GM21786 (cell line): ENCODE measurements at regions not wholly inside any gene's neighbourhood (a gene's known extent, or its start where the extent isn't known, plus 50 kb on each side); places are given as distances from the start of the nearest gene placed in this dataset.

Experiments
- ATAC-seq: cut with Tn5 transposase; IDR thresholded peaks from one replicate; pipeline ENCODE4 v1.9.1; 2021; ENCODE audit not compliant: unreplicated experiment

DNA sequence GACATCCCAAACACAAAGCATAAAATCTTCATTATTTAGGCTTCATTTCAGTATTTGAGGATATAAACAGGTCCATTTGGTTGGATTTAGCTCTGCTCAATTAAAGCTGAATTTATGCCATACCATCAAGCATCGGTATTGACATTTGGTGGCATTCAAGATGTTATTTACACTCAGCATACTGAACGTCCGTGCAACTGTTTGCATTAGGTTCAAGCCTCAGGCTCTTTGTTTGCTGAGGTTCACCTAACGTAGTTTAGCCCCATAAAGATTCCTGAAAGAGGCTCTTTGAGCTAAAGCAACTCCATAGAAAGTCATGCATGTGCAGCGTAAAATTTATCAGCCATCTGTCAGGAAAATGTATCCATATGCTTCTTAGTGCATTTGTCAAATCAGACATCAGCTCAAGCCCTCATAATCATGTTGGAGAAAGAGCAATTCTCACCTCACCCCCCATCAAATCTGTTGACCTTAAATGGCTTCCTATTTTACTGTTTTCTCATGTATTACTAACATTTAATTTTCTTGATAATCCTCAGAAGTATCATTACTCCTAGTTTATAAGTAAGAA is 366.9 kb downstream of the EPHA4 start:
- no peak for ATAC-seq

DNA sequence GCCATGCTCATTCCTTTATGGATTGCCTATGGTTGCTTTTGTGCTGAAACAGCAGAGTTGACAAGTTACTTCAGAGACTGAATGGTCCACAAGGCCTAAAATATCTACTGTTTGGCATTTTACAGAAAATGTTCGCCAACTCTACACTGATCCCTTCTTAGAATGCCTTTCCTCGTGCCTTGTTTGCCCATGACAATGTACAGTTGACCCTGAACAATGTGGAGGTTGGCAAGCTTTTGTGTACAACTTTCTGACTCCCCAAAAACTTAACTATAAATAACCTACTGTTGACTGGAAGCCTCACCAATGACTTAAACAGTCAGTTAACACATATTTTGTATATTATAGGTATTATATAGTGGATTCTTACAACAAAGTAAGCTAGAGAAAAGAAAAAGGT is 361.4 kb downstream of the EPHA4 start:
- ATAC-seq = no peak

DNA sequence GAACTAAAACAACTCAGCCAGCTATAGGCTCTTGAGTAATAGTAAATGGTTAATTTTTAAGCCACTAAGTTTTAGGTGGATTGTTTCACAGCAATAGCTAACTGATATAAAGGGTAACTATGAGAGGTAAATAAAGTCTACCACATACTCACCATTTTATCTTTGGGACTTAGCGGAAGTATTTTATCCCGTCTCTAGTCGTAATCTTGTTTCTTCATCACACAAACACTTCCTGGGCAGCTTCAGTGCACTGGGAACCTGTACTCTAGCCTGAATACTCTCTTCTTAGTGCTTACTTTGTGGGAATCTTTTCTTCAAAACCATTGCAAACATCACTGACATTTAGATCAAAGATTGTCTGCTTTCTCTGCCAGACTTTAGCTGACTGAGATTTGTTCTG is 360.5 kb downstream of the EPHA4 start:
- no peak for ATAC-seq

DNA sequence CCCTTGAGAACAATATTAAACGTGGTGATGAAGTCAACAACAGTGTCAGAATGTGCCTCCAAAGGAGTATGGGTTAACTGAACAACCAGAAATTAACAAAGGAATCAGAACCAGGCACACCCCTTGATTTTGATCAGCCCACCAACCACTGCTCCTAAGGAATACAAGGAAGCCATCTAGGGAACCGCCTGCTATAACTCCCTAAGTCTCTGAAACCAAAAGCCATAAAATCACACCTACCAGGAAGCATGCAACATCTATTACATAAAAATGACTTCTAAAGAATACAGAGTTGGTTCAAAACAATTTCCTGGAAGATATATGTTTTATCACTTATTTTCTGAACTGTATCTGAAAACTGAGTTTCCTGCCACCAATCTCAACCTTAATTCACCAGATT is 360.0 kb downstream of the EPHA4 start:
- no peak for ATAC-seq

DNA sequence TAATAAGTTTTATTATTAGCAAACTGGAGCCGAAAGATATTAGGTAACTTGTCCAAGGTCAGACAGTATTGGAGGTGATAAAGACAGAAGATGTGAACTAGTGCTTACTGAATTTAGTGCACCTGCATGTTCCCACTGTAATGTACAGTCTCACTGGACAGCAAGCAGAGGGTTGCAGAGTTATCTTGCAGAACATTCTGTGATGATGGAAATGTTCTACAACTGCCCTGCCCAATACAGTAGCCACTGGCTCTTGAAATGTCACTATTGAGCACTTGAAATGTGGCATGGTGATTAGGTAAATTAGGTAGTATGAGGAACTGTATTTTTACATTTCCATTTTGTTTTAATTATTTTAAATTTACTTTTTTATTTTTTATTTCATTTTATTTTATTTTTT is 356.6 kb downstream of the EPHA4 start:
- ATAC-seq = no peak

DNA sequence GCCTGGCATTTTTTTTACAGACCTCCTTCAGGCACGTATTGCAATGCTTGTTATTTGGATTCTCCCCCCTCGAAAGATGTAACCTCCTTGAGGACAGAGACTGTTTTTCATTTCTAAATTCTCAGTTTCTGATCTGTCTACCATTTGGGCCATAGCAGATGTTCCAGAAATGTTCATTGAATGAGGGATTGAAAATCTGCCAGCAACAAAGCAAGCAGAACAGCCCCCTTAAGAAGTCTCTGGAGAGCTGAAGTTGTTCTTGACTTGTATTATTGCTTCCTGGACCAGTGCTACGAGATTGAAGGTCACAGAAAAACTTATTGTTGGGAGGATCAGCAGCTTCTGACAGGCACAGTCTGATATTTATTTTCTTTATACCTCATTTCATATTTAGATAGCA is 355.5 kb downstream of the EPHA4 start:
- no peak for ATAC-seq

DNA sequence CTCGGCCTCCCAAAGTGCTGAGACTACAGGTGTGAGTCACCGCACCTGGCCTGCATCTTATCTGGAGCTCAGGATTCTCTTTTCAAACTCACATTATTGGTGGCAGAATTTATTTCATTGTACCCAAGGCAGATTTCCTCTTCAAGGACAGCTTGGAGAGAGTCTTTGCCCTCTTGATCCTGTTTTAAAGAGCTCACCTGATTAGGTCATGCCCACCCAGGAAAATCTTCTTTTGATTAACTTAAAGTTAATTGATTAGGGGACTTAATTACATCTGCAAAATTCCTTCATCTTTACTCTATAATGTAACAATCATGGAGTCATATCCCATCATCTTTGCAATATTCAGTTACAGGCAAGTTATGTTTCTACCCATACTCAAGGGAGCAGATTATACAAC is 346.4 kb downstream of the EPHA4 start:
- no peak for ATAC-seq

DNA sequence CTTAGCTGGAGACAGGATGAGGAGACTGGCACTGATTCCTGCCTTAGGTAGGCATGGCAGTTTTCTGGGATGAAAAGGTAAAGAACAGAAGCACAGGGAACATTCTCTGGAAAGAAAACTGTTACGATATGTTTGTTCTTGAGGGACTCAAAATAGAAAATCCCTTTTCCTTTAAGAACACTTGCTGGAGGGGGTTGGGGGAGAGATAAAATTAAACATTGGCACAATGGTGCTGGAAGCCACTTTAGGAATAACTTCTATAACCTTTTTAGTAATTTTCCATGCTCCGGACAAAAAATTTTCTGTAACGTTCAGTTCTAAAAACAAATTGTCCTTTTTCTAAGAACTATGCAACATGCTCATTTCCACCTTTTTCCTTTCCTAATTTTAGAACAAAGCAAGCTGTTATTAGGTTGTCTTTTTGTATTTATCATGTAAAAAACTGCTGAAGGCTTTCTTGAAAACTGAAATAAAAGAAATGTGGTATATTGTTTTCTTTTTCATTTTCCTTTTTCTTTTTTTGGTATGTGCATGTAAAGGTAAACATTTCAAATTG is 343.8 kb downstream of the EPHA4 start:
- no peak for ATAC-seq

DNA sequence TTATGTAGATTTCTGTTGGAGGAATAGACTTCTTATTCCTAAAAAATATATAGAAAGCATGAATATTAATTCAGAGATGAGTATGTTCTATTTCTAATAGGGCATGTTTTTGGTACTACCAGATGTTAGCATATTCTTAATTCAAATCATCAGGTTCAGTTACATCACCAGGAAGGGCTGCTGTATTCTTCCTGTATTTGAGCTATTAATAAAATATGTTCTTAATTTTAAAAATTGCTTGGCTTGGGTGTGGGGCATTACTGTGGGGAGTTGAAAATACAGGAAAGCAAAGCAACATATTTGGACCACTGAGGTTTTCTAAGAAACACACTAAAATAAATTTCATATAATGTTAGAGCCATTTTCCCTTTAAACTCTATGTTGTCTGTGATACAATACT is 343.0 kb downstream of the EPHA4 start:
- no peak for ATAC-seq

DNA sequence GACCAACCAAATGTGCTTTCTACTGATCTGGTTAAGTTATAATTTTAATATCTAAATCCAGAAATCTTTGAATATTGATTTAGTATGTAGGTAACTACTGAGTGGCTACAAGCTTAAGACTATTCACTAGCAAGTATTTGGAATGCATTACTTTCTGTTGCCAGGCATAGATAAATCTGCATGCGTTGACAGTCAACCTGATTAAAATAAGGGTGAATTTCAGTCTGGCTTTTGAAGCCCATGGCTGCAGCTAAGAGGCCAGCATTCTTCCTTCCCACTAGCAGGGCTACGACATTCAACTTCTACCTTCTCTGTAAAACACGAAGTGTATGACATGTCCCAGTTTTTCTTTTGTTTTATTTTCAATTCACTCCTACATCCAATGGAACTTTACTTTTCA is 340.6 kb downstream of the EPHA4 start:
- ATAC-seq = no peak

DNA sequence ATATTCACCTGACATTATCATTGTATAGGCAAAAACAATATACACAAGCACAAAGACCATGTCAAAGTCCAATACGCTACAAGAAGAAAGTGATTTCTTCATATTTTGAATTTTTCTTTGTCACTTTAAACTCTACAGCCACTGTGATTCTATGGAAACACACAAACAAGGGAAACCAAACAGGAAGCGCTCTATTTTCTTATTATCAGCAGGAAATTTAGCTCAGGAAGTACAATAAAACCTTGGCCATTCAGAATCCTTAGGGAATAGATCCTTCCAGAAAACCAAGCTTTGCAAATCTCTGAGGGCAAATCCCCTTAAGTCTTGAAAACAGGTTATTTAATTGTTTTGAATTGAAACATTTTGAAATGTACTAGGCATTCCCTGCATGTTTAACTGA is 336.2 kb downstream of the EPHA4 start:
- no peak for ATAC-seq

DNA sequence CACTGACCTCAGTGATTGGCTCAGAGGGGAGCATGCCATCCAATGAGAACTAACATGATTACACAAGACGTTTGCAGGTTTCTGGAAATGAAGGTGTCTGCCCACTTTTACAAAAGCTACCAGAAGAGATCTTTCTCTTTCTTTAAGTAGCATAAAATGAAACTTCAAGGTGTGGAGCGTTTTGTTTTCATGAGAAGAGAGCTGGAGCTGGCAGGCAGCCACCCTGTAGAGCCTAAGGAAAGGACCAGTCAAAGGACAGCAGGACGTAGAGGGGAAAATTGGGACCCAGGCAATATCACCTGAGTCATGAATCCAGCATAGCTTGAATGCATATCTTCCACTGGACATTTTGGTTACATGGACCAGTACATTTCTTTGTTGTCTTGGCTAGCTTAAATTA is 331.0 kb downstream of the EPHA4 start:
- ATAC-seq = no peak

DNA sequence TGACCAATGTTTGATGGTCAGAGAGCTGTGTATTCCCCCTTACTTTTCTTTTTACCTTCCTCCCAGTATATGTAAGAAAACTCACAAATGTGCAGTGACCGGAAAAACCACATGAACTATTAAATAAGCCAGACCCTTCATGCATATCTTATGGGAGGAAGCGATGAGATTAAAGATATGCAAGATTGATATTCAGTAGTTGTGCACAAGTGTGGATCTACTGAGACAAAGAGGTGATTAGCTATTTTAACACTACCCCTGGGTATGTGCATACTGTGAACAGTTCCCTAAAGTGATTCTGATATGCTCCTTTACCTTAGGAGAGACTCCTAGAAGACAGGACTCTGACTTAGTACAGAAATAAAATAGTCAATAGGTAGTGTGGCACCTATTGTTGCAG is 328.3 kb downstream of the EPHA4 start:
- ATAC-seq = no peak

DNA sequence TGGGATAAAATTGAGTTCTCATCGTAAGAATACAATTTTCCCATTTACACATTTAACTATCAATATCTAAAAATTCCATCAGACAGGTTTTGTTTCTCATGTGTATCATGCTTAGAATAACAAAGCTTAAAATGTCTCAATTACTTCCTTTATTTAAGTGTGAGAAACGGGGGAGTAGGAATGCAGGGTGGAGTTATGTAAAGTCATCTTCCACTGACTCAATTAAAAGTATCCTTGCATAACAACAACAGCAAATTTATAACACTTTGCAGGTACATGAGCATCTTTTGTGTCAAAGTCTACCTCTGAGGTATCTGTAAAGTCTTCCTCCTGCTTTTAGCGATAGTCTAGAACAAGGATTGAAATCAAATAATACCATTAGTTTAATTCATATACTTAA is 327.1 kb downstream of the EPHA4 start:
- no peak for ATAC-seq

DNA sequence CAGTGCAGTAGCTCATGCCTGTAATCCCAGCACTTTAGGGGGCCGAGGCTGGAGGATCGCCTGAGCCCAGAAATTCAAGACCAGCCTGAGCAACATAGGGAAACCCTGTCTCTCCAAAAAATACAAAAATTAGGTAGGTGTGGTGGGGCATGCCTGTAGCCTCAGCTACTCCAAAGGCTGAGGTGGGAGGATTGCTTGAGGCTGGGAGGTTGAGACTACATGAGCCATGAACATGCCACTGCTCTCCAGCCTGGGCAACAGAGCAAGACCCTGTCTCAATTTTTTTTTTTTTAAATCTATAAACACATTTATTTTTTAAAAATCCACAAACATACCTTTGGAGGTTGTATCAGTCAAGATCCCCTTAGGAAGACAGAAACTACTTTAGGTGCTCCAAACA is 326.3 kb downstream of the EPHA4 start:
- ATAC-seq = no peak

DNA sequence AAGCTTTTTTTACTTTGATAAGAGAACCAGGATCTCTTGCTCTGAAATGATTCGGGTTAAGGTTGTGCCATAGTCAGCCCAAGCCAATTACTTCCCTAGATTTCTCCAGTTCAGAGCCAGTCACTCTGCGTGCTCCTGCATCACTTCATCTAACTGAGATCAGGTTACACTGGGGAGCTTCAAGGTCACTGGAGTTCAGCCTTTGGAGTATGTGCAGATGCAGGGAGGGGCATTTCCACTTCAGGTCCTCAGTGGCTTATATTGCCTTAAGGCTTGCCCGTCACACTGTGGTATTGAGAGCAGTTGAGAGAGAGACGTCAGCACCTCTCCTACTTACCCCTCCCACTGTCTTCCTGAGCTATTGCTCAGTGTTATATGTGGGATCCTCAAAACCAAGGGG is 317.8 kb downstream of the EPHA4 start:
- no peak for ATAC-seq

DNA sequence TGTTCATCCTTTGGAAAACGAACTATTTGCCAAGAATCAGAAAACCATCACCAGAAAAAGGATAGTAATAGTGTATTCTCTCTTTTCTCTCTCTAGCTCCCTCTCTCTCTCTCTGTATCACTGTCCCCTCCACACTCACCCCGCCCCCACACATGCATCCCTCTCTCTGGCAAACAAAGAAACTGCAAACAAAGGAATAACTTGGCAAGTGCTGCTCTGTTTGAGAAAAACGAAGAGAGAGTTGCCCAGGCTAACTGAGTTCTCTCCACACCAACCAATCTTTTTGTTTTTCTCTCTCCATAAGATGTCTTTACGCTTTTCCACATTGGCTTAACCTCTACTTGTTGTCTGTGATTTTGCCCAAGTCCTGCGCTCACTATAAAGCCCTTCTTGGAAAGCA is 316.2 kb downstream of the EPHA4 start:
- ATAC-seq = no peak

DNA sequence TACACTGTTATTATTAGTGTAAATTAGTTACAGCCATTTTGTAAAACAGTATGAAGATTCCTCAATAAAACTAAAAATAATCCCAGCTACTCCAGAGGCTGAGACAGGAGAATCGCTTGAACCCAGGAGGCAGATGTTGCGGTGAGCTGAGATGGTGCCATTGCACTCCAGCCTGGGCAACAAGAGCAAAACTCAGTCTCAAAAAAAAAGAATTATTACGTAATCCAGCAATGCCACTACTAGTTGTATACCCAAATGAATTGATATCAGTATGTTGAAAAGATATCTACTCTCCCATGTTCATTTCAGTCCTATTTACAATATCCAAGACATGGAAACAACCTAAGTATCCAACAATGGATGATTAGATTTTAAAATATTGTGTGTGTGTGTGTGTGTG is 313.6 kb downstream of the EPHA4 start:
- no peak for ATAC-seq

DNA sequence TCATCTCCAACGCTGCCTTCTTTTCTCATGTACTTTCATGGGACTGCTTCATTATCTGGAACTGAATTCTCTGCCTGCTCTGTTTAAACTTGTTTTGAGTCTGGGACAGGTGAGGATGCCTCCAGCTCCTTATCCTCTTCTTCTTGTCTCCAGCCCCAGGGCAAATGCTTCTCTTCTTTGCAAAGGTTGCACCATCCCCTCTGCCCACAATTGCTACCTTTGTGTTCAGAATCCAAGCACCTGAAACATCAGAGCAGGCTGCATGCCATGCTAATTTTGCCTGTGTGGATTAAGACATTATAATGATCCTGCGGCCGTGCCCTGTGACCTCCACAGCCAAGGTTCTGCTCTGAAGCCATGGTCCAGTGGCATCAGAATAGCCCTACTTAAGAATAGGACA is 309.5 kb downstream of the EPHA4 start:
- ATAC-seq = no peak

DNA sequence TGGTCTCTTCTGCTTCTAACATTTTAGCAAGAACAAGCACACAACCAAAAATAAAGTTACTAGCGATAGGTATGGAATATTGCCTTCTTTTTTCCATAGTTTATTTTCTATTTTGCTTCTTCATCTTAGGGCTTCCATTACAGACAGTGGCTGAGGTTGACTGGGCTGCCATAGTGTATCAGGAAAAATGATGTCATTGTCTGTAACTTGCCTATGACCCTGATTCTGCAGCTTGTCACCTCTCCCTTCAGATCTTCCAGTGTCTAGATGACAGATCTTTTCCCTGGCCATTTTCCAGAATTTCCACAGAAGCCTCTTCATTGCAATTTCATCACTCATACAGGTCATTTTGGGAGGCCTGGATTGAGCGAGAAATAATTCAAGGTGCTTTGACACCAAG is 308.5 kb downstream of the EPHA4 start:
- no peak for ATAC-seq

DNA sequence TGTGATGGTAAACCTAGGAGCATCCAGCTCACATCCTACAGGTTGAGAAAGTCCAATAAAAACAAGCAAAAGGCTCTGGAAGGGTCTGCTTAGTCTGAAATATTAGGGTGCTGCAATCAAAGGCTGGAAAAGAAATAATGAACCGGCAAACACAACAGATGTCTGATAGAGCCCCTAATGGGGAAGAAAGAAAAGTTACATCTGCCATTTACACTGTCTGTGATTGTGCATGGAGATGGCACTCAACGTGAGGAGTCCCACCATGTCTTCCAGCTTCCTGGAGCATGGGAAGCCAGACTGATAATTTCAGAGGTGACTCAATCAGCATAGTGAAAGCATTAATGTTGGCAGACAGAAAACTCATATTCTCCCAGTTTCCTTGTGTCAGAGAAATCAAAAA is 307.8 kb downstream of the EPHA4 start:
- no peak for ATAC-seq

DNA sequence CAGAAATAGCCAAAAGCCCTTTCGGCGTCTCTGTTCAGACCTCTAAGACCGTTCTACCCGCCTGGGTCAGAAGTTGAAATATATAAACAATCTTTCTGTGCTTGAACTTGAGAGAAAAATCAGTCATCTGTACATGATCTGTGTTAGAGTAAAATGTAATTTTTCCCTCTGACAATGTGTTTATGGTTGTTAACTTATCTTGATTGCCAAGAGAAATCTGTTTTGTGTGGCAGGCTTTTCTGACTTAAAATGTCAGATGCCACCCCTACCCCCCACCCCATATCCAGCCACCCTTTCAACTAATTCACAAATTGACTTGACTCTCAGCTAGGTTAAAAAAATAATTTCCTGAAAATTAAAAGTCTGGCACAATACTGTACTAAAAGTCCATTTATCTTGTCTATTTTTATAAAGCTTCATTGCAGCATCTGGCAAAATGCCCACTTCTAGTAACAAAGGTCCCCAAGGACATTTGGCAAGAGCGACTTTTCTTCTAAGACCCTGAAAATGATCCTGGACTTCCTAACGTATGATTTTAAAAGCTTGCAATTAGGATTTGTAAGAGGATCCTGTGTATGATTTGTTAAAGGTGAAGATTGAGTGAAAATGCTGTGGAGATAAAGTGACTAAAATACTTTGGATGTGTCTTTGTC is 304.2 kb downstream of the EPHA4 start:
- no peak for ATAC-seq

DNA sequence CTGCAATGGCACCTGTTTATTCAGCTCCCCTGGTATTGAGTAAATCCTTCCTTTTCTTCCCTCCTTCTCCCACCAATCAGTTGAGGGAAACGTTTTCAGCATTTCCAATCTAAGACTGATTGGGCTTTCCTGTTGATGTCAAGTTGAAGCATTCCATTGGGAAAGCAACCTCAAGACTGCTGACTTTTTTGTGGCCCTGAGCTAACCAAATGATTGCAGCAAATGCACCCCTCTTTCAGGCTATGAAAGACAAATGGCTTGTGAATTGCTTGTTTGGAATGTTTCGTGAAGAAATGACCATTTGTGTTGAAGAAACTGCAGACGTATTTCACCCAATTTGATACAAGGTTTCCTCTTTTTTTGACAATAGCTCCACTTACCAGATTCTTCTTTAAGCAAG is 303.5 kb downstream of the EPHA4 start:
- no peak for ATAC-seq
